ENCODE measurements at regions not wholly inside any gene's neighbourhood (a gene's known extent, or its start where the extent isn't known, plus 50 kb on each side); places are given as distances from the start of the nearest gene placed in this dataset.
A peak's percentile ranks its signal among the peaks of the same experiment; 100 is the strongest.

DNA sequence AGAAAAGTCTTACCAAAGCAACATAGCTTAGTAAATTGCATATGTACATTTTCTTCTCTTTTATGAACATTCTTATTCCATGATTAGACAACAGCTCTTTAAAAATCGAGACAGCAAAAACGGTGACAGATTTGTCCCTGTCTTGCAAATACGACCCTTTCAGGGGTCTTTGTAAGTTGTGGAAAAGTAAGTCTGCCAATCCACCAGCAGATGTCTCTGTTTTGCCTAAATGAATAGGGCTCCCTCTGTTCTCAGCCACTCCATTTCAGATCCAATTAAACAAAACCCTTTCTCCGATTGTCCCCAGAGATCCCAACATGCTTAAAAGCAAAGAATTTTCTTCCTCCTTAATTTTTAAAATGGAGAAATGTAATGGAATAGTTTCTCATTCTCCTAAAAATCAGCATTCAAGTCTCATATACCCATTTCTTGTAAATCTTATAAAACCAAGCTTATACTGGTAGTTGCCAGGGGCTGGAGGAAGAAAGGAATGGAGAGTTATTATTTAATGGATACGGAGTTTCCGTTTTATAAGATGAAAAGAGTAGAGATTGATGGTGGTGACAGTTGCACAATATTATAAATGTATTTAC is 61.0 kb upstream of the NFE2L3 start:
- DNase-seq (ENCODE audit: low spot score): peak; percentile 57

DNA sequence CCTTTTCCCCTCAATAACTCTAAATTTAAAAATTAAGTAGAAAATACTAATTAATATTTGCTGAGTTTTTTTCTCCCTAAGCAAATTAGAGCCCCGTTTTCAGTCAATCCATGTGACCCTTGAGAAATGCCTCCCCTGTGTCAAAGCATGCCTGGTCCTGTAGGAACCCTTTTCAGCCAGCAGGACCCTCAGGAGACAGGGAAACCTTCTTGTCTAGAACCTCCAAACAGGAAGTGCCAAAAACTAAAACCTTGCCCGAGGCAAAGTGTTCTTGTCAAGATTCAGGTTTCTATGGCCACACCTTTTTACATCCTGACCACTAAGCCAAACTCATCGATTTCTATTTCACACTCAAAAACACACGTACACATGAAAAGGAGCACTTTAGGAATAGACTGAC is 60.1 kb upstream of the NFE2L3 start:
- DNase-seq (ENCODE audit: low spot score): no peak

GRCh38 chr7:26093023-26093422 is 59.0 kb upstream of the NFE2L3 start:
- DNase-seq (ENCODE audit: low spot score): no peak

- no peak for DNase-seq (ENCODE audit: low spot score)
Measured at GRCh38 chr7:26096136-26096535, 55.9 kb upstream of the NFE2L3 start.

DNA sequence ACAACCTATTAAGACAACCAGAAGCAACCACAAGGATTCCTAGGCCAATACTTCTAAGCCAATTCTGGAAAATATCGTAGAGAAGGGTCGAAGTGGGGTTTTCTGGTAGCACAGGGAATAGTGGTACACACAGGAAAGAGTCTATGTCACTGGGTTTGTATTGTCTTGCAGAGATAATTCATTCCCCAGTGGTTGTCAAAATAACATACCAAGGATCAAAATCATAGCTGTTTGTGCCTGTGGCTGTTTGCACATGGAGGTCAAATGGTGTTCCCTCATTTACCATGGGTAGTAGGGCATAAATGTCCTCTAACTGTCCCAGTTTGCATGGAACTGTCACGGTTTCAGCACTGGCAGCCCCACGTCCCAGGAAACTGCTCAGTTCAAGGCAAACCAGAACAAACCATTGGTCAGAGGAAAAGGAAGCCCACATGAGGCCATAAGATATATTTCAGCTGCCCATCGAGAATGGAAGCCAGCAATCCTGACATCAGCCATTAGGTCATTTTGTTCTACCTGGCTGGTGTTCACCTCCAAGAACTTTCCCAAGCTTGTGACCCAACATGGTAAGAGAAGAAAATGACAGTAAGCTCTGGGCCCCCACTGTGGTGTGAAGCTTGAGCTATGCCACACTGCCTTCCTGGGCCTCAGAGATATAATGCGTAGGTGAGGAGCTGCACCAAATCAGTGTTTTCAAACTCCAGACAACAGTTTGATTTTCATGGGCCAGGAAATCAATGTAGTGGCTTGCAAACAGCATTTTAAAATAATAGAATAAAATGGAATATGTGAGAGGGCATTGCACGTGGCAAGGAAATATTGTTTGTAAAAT is 53.9 kb upstream of the NFE2L3 start:
- no peak for DNase-seq (ENCODE audit: low spot score)

GRCh38 chr7:26099236-26099635 is 52.8 kb upstream of the NFE2L3 start:
- DNase-seq (ENCODE audit: low spot score): no peak

GRCh38 chr7:26100406-26101339 is 51.3 kb upstream of the NFE2L3 start:
- peak; percentile 51 for DNase-seq (ENCODE audit: low spot score)

GRCh38 chr7:26101361-26102151 is 50.4 kb upstream of the NFE2L3 start:
- DNase-seq (ENCODE audit: low spot score): peak; percentile 47

GRCh38 chr7:26102176-26102575 is 49.8 kb upstream of the NFE2L3 start:
- DNase-seq (ENCODE audit: low spot score): no peak

Data from germinal center (tissue), 1 donor.